ENCODE measurements at regions not wholly inside any gene's neighbourhood (a gene's known extent, or its start where the extent isn't known, plus 50 kb on each side); places are given as distances from the start of the nearest gene placed in this dataset.
"Not testable (repeated sequence)": the region's sequence is repeated elsewhere in the genome, so short reads cannot be mapped to it uniquely, and the experiment has no call there.

DNA sequence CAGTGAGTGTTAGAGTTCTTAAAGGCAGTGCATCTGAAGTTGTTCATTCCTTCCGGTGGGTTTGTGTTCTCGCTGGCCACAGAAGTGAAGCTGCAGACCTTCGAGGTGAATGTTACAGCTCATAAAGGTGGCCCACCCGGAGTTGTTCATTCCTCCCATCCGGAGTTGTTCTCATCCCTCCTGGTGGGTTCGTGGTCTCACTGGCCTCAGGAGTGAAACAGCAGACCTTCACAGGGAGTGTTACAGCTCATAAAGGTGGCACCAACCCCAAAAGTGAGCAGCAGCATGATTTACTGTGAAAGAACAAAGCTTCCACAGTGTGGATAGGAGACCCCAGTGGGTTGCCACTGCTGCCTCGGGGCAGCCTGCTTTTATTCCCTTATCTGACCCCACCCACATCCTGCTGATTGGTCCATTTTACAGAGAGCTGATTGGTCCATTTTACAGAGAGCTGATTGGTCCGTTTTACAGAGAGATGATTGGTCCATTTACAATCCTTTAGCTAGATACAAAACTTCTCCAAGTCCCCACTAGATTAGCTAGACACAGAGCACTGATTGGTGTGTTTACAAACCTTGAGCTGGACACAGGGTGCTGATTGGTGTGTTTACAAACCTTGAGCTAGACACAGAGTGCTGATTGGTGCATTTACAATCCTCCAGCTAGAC lies 57.6 kb upstream of the ATP12A start:
- H2BK120ac ChIP-seq (ENCODE audit: low read depth, low read length); DNase-seq (ENCODE audit: low spot score); H3K4me3 ChIP-seq (ENCODE audit: low read length in 2 of 2); H3K4me1 ChIP-seq (ENCODE audit: control insufficient read depth in 2 of 2, insufficient read depth in 1 of 2, low read depth in 1 of 2, low read length in 2 of 2); H4K8ac ChIP-seq (ENCODE audit: low read depth, low read length); H3K79me1 ChIP-seq (ENCODE audit: low read depth, low read length); H3K14ac ChIP-seq (ENCODE audit: low read length); H3K23ac ChIP-seq (ENCODE audit: low read depth, low read length, poor library complexity); H3K4me2 ChIP-seq (ENCODE audit: insufficient read depth, low read length, poor library complexity, severe bottlenecking); H2AFZ ChIP-seq (ENCODE audit: low read length); H2BK12ac ChIP-seq (ENCODE audit: low read length); H2BK5ac ChIP-seq (ENCODE audit: low read length); H2BK15ac ChIP-seq (ENCODE audit: low read length); H2AK5ac ChIP-seq (ENCODE audit: low read depth, low read length); H3K27me3 ChIP-seq (ENCODE audit: control insufficient read depth in 3 of 3, insufficient read depth in 3 of 3, low read depth in 1 of 3, low read length in 3 of 3); H3K9me3 ChIP-seq (replicated peaks in 1 of 2; ENCODE audit: control insufficient read depth in 2 of 2, insufficient read depth in 1 of 2, low read depth in 1 of 2, low read length in 2 of 2); H3K27ac ChIP-seq (replicated peaks; ENCODE audit: low read length); H4K91ac ChIP-seq (ENCODE audit: low read depth, low read length, poor library complexity); H3K4ac ChIP-seq (ENCODE audit: low read length); H3K36me3 ChIP-seq (replicated peaks in 1 of 2; ENCODE audit: control insufficient read depth in 2 of 2, insufficient read depth in 2 of 2, low read length in 2 of 2); H3K9ac ChIP-seq (ENCODE audit: low read depth, low read length, poor library complexity): not testable (repeated sequence)
- peak overlapping the region; percentile 0 for H3K18ac ChIP-seq (ENCODE audit: low read length)
- WGBS, 2 donors (ENCODE audit: extremely low coverage in 2 of 2, insufficient read length in 2 of 2, insufficient replicate concordance in 1 of 2): no CpG with 5 or more reads among the region's 8 CpGs

DNA sequence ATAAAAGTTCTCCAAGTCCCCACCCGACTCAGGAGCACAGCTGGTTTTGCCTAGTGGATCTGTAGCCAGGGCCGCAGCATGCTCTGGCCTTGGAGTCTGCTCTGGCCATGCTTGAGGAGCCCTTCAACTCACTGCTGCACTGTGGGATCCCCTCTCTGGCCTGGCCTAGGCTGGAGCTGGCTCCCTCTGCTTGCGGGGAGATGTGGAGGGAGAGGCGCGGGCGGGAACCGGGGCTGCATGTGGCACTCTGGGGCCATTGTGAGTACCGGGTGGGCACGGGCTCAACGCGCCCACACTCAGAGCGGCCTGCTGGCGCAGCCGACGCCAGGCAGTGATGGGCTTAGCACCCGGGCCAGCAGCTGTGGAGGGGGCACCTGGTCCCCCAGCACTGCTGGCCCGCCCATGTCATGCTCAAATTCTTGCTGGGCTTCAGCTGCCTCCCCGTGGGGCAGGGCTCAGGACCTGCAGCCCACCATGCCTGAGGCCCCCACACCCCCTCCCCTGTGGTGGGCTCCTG lies 57.0 kb upstream of the ATP12A start:
- peaks cover 0 to 1% of the 10 kb centered on the region in 2 donors for H3K9me3 ChIP-seq (replicated peaks in 1 of 2; ENCODE audit: control insufficient read depth in 2 of 2, insufficient read depth in 1 of 2, low read depth in 1 of 2, low read length in 2 of 2)

DNA sequence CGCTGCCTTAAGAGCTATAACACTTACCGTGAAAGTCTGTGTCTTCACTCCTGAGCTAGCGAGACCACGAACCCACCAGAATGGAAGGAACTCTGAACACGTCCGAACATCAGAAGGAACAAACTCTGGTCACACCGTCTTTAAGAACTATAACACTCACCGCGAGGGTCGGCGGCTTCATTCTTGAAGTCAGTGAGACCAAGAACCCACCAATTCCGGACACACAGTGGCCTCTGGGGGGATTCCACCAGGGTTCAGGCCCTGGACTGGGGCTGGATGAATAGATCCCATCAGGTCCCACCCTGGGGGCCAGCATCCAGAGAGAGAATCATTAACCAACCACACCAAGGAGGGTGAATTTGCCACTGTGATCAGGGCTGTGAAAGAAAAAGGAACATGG lies 55.8 kb upstream of the ATP12A start:
- Histone ChIP-seq H3K4ac (ENCODE audit: low read length) (no peak overlapping the region), H3K4me1 (ENCODE audit: control insufficient read depth in 2 of 2, insufficient read depth in 1 of 2, low read depth in 1 of 2, low read length in 2 of 2) (peaks cover 1% of the 10 kb centered on the region in 2 donors), H3K18ac (ENCODE audit: low read length) (no peak overlapping the region), H4K91ac (ENCODE audit: low read depth, low read length, poor library complexity) (no peak overlapping the region), H2BK5ac (ENCODE audit: low read length) (peak overlapping the region; percentile 56), H3K9ac (ENCODE audit: low read depth, low read length, poor library complexity) (no peak overlapping the region), H3K27me3 (ENCODE audit: control insufficient read depth in 3 of 3, insufficient read depth in 3 of 3, low read depth in 1 of 3, low read length in 3 of 3) (peaks cover 0 to 2% (median 0%) of the 10 kb centered on the region in 3 experiments), H4K8ac (ENCODE audit: low read depth, low read length) (no peak overlapping the region), H3K14ac (ENCODE audit: low read length) (no peak overlapping the region), H2AK5ac (ENCODE audit: low read depth, low read length) (peak overlapping the region; percentile 35), H2BK15ac (ENCODE audit: low read length) (no peak overlapping the region), H3K79me1 (ENCODE audit: low read depth, low read length) (no peaks in the 10 kb centered on the region), H2BK120ac (ENCODE audit: low read depth, low read length) (no peak overlapping the region), H3K4me2 (ENCODE audit: insufficient read depth, low read length, poor library complexity, severe bottlenecking) (no peak overlapping the region), H3K36me3 (replicated peaks in 1 of 2; ENCODE audit: control insufficient read depth in 2 of 2, insufficient read depth in 2 of 2, low read length in 2 of 2) (no peaks in the 10 kb centered on the region), H3K27ac (replicated peaks; ENCODE audit: low read length) (no peak overlapping the region), H2AFZ (ENCODE audit: low read length) (no peak overlapping the region), H3K23ac (ENCODE audit: low read depth, low read length, poor library complexity) (peak overlapping the region; percentile 74), H3K4me3 (ENCODE audit: low read length in 2 of 2) (no peak overlapping the region), H3K9me3 (replicated peaks in 1 of 2; ENCODE audit: control insufficient read depth in 2 of 2, insufficient read depth in 1 of 2, low read depth in 1 of 2, low read length in 2 of 2) (peaks cover 0 to 1% of the 10 kb centered on the region in 2 donors), H2BK12ac (ENCODE audit: low read length) (no peak overlapping the region)
- WGBS, 2 donors (ENCODE audit: extremely low coverage in 2 of 2, insufficient read length in 2 of 2, insufficient replicate concordance in 1 of 2): no CpG with 5 or more reads among the region's 12 CpGs
- no peak for DNase-seq (ENCODE audit: low spot score)

More for the DNA sequence above, 57.0 kb upstream of the ATP12A start:
- Histone ChIP-seq H3K27ac (replicated peaks; ENCODE audit: low read length) (no peak overlapping the region), H2BK120ac (ENCODE audit: low read depth, low read length) (no peak overlapping the region), H3K4me2 (ENCODE audit: insufficient read depth, low read length, poor library complexity, severe bottlenecking) (no peak overlapping the region), H4K8ac (ENCODE audit: low read depth, low read length) (no peak overlapping the region), H2BK5ac (ENCODE audit: low read length) (no peak overlapping the region), H3K9ac (ENCODE audit: low read depth, low read length, poor library complexity) (no peak overlapping the region), H2BK15ac (ENCODE audit: low read length) (no peak overlapping the region), H3K36me3 (replicated peaks in 1 of 2; ENCODE audit: control insufficient read depth in 2 of 2, insufficient read depth in 2 of 2, low read length in 2 of 2) (no peaks in the 10 kb centered on the region), H3K79me1 (ENCODE audit: low read depth, low read length) (no peaks in the 10 kb centered on the region), H2BK12ac (ENCODE audit: low read length) (no peak overlapping the region), H3K4ac (ENCODE audit: low read length) (no peak overlapping the region), H2AFZ (ENCODE audit: low read length) (no peak overlapping the region), H3K18ac (ENCODE audit: low read length) (no peak overlapping the region), H3K14ac (ENCODE audit: low read length) (no peak overlapping the region), H3K4me1 (ENCODE audit: control insufficient read depth in 2 of 2, insufficient read depth in 1 of 2, low read depth in 1 of 2, low read length in 2 of 2) (peaks cover 0 to 1% of the 10 kb centered on the region in 2 donors), H2AK5ac (ENCODE audit: low read depth, low read length) (no peak overlapping the region), H3K23ac (ENCODE audit: low read depth, low read length, poor library complexity) (no peak overlapping the region), H3K27me3 (ENCODE audit: control insufficient read depth in 3 of 3, insufficient read depth in 3 of 3, low read depth in 1 of 3, low read length in 3 of 3) (peaks cover 0 to 2% (median 0%) of the 10 kb centered on the region in 3 experiments), H3K4me3 (ENCODE audit: low read length in 2 of 2) (no peak overlapping the region), H4K91ac (ENCODE audit: low read depth, low read length, poor library complexity) (no peak overlapping the region)
- no peak for DNase-seq (ENCODE audit: low spot score)
- WGBS, 2 donors (ENCODE audit: extremely low coverage in 2 of 2, insufficient read length in 2 of 2, insufficient replicate concordance in 1 of 2): no CpG with 5 or more reads among the region's 18 CpGs

DNA sequence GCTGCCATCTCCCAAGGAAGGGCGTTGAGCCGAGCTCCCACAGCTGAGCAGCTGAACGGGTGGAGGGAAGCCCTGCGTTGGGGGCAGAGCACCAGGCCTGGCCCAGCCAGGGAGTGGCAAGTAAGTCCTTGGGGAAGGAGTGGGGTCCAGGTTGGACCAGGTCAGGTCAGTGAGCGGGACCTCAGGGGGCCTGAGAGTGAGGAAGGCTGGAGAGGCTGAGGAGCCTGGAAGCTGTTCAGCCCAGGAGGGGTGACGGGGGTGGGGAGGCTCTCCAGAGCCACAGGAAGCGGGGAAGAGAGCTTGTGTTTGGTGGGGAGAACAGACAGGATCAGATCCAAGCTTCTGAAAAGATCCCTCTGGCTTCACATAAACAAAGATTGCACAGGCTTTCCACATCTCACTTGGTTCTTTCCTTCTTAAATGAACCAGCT lies 55.4 kb upstream of the ATP12A start:
- peak overlapping the region; percentile 62 for H4K91ac ChIP-seq (ENCODE audit: low read depth, low read length, poor library complexity)
- no peak overlapping the region for H3K27ac ChIP-seq (replicated peaks; ENCODE audit: low read length)
- no peak overlapping the region for H3K4ac ChIP-seq (ENCODE audit: low read length)
- no peak overlapping the region for H2BK120ac ChIP-seq (ENCODE audit: low read depth, low read length)
- WGBS, 2 donors (ENCODE audit: extremely low coverage in 2 of 2, insufficient read length in 2 of 2, insufficient replicate concordance in 1 of 2): no CpG with 5 or more reads among the region's 7 CpGs
- no peak overlapping the region for H3K4me3 ChIP-seq (ENCODE audit: low read length in 2 of 2)
- peaks cover 0 to 1% of the 10 kb centered on the region in 2 donors for H3K9me3 ChIP-seq (replicated peaks in 1 of 2; ENCODE audit: control insufficient read depth in 2 of 2, insufficient read depth in 1 of 2, low read depth in 1 of 2, low read length in 2 of 2)
- no peaks in the 10 kb centered on the region for H3K79me1 ChIP-seq (ENCODE audit: low read depth, low read length)
- H4K8ac ChIP-seq (ENCODE audit: low read depth, low read length): peak overlapping the region; percentile 27
- no peak overlapping the region for H3K4me2 ChIP-seq (ENCODE audit: insufficient read depth, low read length, poor library complexity, severe bottlenecking)
- H2AFZ ChIP-seq (ENCODE audit: low read length): no peak overlapping the region
- H3K4me1 ChIP-seq (ENCODE audit: control insufficient read depth in 2 of 2, insufficient read depth in 1 of 2, low read depth in 1 of 2, low read length in 2 of 2): peaks cover 1 to 3% of the 10 kb centered on the region in 2 donors
- H3K27me3 ChIP-seq (ENCODE audit: control insufficient read depth in 3 of 3, insufficient read depth in 3 of 3, low read depth in 1 of 3, low read length in 3 of 3): peaks cover 0 to 2% (median 0%) of the 10 kb centered on the region in 3 experiments
- peak overlapping the region; percentile 56 for H2BK5ac ChIP-seq (ENCODE audit: low read length)
- peak overlapping the region; percentile 74 for H3K23ac ChIP-seq (ENCODE audit: low read depth, low read length, poor library complexity)
- no peak overlapping the region for H2BK15ac ChIP-seq (ENCODE audit: low read length)
- peak overlapping the region; percentile 88 for H3K18ac ChIP-seq (ENCODE audit: low read length)
- H3K14ac ChIP-seq (ENCODE audit: low read length): no peak overlapping the region
- H3K9ac ChIP-seq (ENCODE audit: low read depth, low read length, poor library complexity): no peak overlapping the region
- peak overlapping the region; percentile 35 for H2AK5ac ChIP-seq (ENCODE audit: low read depth, low read length)
- H3K36me3 ChIP-seq (replicated peaks in 1 of 2; ENCODE audit: control insufficient read depth in 2 of 2, insufficient read depth in 2 of 2, low read length in 2 of 2): no peaks in the 10 kb centered on the region
- no peak for DNase-seq (ENCODE audit: low spot score)
- H2BK12ac ChIP-seq (ENCODE audit: low read length): no peak overlapping the region
